A549 (cell line): ENCODE measurements at regions not wholly inside any gene's neighbourhood (a gene's known extent, or its start where the extent isn't known, plus 50 kb on each side); places are given as distances from the start of the nearest gene placed in this dataset.

ENCODE experiments used
- ATAC-seq, 2 experiments: fragments of 200-7000 bp in 1 of 2; fragments of >200 bp in 1 of 2; cut with Nextera tagmentation in 1 of 2; cut with Tn5 transposase in 1 of 2; 3 replicates each; pipeline versions ENCODE4 v1.8.0 to v1.9.1; 2018 to 2020; ENCODE audit warnings: mild to moderate bottlenecking in 1 of 2, moderate library complexity in 1 of 2
- CTCF ChIA-PET: fragments of 300-600 bp; sonication (Branson Sonifier 250); formaldehyde crosslinking; extraction: SDS; loops from one replicate; lab custom pipeline; 2021; ENCODE audit warnings: antibody characterized with exemption, inconsistent platforms; lab: Yijun Ruan, JAX
- POLR2A ChIA-PET: fragments of 350-600 bp; formaldehyde crosslinking; extraction: SDS; loops from one replicate; lab custom pipeline; 2021; ENCODE audit warnings: antibody characterized with exemption, inconsistent platforms; lab: Yijun Ruan, JAX
- DNase-seq, 2 experiments: peaks; one replicate each; pipeline versions ENCODE4 v3.0.0 to v3.0.0-alpha.2; 2011 to 2016; ENCODE audit warnings: low read depth in 1 of 2, low spot score in 1 of 2
- FAIRE-seq: peaks from 2 replicates; lab custom pipeline; 2011; peaks lifted over from hg19 to GRCh38; lab: Jason Lieb, UNC
- H3K27ac ChIP-seq, 2 experiments: fragments of >200 bp; sonication (Bioruptor Twin); formaldehyde crosslinking; 3 replicates each; pipeline ENCODE4 v1.5.1; 2016 to 2017
- H3K4me1 ChIP-seq: fragments of >200 bp; sonication (Bioruptor Twin); formaldehyde crosslinking; 3 replicates; pipeline ENCODE4 v1.6.1; 2016
- H3K4me2 ChIP-seq: fragments of >200 bp; sonication (Bioruptor Twin); formaldehyde crosslinking; 3 replicates; pipeline ENCODE4 v1.6.1; 2016
- H3K4me3 ChIP-seq: fragments of >200 bp; sonication (Bioruptor Twin); formaldehyde crosslinking; 3 replicates; pipeline ENCODE4 v1.5.1; 2016
- H3K9me3 ChIP-seq: fragments of >200 bp; sonication (Bioruptor Twin); formaldehyde crosslinking; 3 replicates; pipeline ENCODE4 v1.6.1; 2016
- CBX8 ChIP-seq: fragments of 200-600 bp; sonication (generic); IDR thresholded peaks from 2 replicates; pipeline ENCODE4 v1.6.1; 2016
- CHD2 ChIP-seq: fragments of 150-350 bp; IDR thresholded peaks from 2 replicates; pipeline ENCODE4 v1.6.1; 2014; ENCODE audit warnings: low read length; ENCODE audit not compliant: partially characterized antibody
- CTCF ChIP-seq: fragments of >200 bp; sonication (Bioruptor Twin); formaldehyde crosslinking; IDR thresholded peaks from 3 replicates; pipeline ENCODE4 v1.5.1; 2016
- HDAC2 ChIP-seq: fragments of 200-600 bp; sonication (generic); IDR thresholded peaks from 2 replicates; pipeline ENCODE4 v1.6.1; 2016
- KDM1A ChIP-seq: fragments of 200-600 bp; sonication (generic); IDR thresholded peaks from 2 replicates; pipeline ENCODE4 v1.6.1; 2016; ENCODE audit warnings: low read depth, mild to moderate bottlenecking
- KDM5A ChIP-seq: fragments of 200-600 bp; sonication (generic); IDR thresholded peaks from 2 replicates; pipeline ENCODE4 v1.6.1; 2016; ENCODE audit warnings: antibody characterized with exemption, mild to moderate bottlenecking
- MAZ ChIP-seq: fragments of 150-350 bp; IDR thresholded peaks from 2 replicates; pipeline ENCODE4 v1.6.1; 2014; ENCODE audit warnings: antibody characterized with exemption, low read depth, low read length, borderline replicate concordance
- NPAS2 ChIP-seq: fragments of 250-450 bp; sonication (Bioruptor Pico); IDR thresholded peaks from 2 replicates; pipeline ENCODE4 v1.8.0; 2022; ENCODE audit warnings: mild to moderate bottlenecking, moderate library complexity, borderline replicate concordance
- PBX3 ChIP-seq: IDR thresholded peaks from 2 replicates; pipeline ENCODE4 v1.6.1; 2012
- RCOR1 ChIP-seq: fragments of 150-350 bp; IDR thresholded peaks from 2 replicates; pipeline ENCODE4 v1.6.1; 2014; ENCODE audit warnings: antibody characterized with exemption, low read length, low read depth
- RFX5 ChIP-seq: fragments of 450-650 bp; IDR thresholded peaks from 2 replicates; pipeline ENCODE4 v1.7.1; 2014; ENCODE audit warnings: antibody characterized with exemption, mild to moderate bottlenecking, moderate library complexity
- SREBF2 ChIP-seq: fragments of 450-650 bp; IDR thresholded peaks from 2 replicates; pipeline ENCODE4 v1.6.1; 2014; ENCODE audit warnings: mild to moderate bottlenecking, moderate library complexity
- ZNF302 ChIP-seq: fragments of 250-450 bp; sonication (Bioruptor Pico); IDR thresholded peaks from 2 replicates; pipeline ENCODE4 v1.9.0; 2021; ENCODE audit warnings: inconsistent platforms, mild to moderate bottlenecking, moderate library complexity
- ZSCAN20 ChIP-seq: fragments of 250-450 bp; sonication (Bioruptor Pico); IDR thresholded peaks from 2 replicates; pipeline ENCODE4 v1.8.0; 2022; ENCODE audit warnings: mild to moderate bottlenecking, moderate library complexity
- WGBS: methylation state at CpG from one replicate; pipeline ENCODE4 v1.1.6; 2017; ENCODE audit errors: missing lambda C conversion rate; 5-methylcytosine and 5-hydroxymethylcytosine counted together

- TF ChIP-seq CBX8 (no peak), ZSCAN20 (CRISPR knock-in tag) (no peak), KDM5A (no peak), PBX3 (no peak), RCOR1 (no peak), CHD2 (no peak)
Measured at GRCh38 chr5:1658665-1659064, 134.9 kb upstream of the LPCAT1 start (continued).

GRCh38 chr5:1657161-1657741 lies 133.5 kb upstream of the LPCAT1 start:
- WGBS = 39% methylated on average over 16 of the region's 16 CpGs
- Histone ChIP-seq H3K4me3 (no peak overlapping the region), H3K4me2 (no peak overlapping the region)
- CTCF ChIA-PET = interaction anchor here (1.4 to 6.8 kb wide), 3 partner anchors 14 to 483 kb away, joined by 4 to 75 read pairs (median 5); no protein-coding TSS in a partner anchor
- no peak for DNase-seq
- no peak for TF ChIP-seq CTCF
- TF ChIP-seq KDM5A = no peak
- no peak for TF ChIP-seq RFX5
- no peak for TF ChIP-seq ZNF302 (CRISPR knock-in tag)
- TF ChIP-seq, all 56 proteins: peak for 0
- POLR2A ChIA-PET = no interaction called here
- H3K27ac ChIP-seq = no peak overlapping the region
- H3K9me3 ChIP-seq = no peaks in the 10 kb centered on the region
- no peak for ATAC-seq
- FAIRE-seq = no peak
- peaks cover 5% of the 10 kb centered on the region; the same call in 1 of the 3 replicates for H3K4me1 ChIP-seq

GRCh38 chr5:1656271-1656975 lies 132.7 kb upstream of the LPCAT1 start:
- ChIA-PET CTCF (interaction anchor here (0.6 to 6.8 kb wide), 6 partner anchors 8 to 482 kb away, joined by 3 to 75 read pairs (median 4); no protein-coding TSS in a partner anchor), POLR2A (no interaction called here)
- no peak for DNase-seq
- 68% methylated on average over 17 of the region's 17 CpGs for WGBS
- H3K9me3 ChIP-seq = no peaks in the 10 kb centered on the region
- TF ChIP-seq KDM1A = no peak
- no peak for TF ChIP-seq ZNF302 (CRISPR knock-in tag)
- no peak for TF ChIP-seq HDAC2
- TF ChIP-seq MAZ = no peak
- no peak for TF ChIP-seq SREBF2
- TF ChIP-seq, all 56 proteins: peak for 0
- H3K27ac ChIP-seq = no peak overlapping the region
- no peak overlapping the region for H3K4me2 ChIP-seq
- H3K4me3 ChIP-seq = no peak overlapping the region
- peaks cover 10% of the 10 kb centered on the region; the same call in 2 of the 3 replicates for H3K4me1 ChIP-seq
- ATAC-seq = no peak
- no peak for FAIRE-seq

- DNase-seq (no peak), ATAC-seq (no peak), FAIRE-seq (no peak)
- no peak overlapping the region for H3K27ac ChIP-seq
- ChIA-PET POLR2A (no interaction called here), CTCF (interaction anchor here (0.6 to 6.8 kb wide), 7 partner anchors 9 to 487 kb away, joined by 3 to 75 read pairs (median 5); no protein-coding TSS in a partner anchor)
- WGBS = 80% methylated on average over 18 of the region's 27 CpGs
- no peak overlapping the region for H3K4me3 ChIP-seq
- H3K4me2 ChIP-seq = no peak overlapping the region
- H3K4me1 ChIP-seq = peaks cover 10% of the 10 kb centered on the region; the same call in 2 of the 3 replicates
- H3K9me3 ChIP-seq = no peaks in the 10 kb centered on the region
- TF ChIP-seq NPAS2 (CRISPR knock-in tag) = no peak
Measured at GRCh38 chr5:1655496-1656270, 131.9 kb upstream of the LPCAT1 start.
